ENCODE measurements at regions not wholly inside any gene's neighbourhood (a gene's known extent, or its start where the extent isn't known, plus 50 kb on each side); places are given as distances from the start of the nearest gene placed in this dataset.
A peak's percentile ranks its signal among the peaks of the same experiment; 100 is the strongest.

DNA sequence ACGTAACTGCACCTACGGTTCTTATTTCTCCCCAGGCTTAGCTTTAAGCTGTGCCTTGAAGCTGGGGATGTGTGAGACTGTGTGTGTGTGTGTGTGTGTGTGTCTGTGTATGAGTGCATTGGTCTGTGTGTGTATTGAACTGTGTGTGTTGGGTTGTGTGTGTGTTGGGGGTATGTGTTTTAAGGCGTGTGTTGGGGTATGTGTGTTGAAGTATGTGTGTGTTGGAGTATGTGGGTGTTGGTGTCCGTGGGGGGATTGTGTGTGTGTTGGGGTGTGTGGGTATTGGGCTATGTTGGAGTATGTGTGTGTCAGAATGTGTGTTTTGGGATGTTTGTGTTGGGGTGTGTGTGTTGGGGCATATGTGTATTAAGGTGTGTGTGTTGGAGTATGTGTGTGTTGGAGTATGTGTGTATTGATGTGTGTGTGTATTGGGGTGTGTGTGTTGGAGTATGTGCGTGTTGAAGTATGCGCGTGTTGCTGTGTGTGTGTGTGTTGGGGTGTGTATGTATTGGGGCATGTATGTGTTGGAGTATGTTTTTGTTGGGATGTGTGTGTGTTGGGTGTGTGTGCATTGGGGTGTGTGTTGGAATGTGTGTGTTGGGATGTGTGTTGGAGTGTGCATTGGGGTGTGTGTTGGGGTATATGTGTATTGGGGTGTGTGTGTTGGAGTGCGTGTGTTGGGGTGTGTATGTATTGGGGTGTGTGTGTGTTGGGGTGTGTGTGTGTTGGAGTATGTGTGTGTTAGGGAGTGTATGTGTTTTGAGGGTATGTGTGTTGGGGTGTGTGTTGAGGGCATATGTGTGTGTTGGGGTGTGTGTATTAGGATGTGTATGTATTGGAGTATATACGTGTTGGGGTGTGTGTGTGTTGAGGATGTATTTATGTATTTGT lies 76.4 kb downstream of the LSM3 start:
- H2AFZ ChIP-seq, result no peak overlapping the region
- no peaks in the 10 kb centered on the region for H4K20me1 ChIP-seq (ENCODE audit: insufficient read depth, poor library complexity, severe bottlenecking)
- no peak for TF ChIP-seq EZH2 (IDR thresholded peaks at IDR 0.05; ENCODE audit: borderline replicate concordance)
- TF ChIP-seq, protein P1, sequence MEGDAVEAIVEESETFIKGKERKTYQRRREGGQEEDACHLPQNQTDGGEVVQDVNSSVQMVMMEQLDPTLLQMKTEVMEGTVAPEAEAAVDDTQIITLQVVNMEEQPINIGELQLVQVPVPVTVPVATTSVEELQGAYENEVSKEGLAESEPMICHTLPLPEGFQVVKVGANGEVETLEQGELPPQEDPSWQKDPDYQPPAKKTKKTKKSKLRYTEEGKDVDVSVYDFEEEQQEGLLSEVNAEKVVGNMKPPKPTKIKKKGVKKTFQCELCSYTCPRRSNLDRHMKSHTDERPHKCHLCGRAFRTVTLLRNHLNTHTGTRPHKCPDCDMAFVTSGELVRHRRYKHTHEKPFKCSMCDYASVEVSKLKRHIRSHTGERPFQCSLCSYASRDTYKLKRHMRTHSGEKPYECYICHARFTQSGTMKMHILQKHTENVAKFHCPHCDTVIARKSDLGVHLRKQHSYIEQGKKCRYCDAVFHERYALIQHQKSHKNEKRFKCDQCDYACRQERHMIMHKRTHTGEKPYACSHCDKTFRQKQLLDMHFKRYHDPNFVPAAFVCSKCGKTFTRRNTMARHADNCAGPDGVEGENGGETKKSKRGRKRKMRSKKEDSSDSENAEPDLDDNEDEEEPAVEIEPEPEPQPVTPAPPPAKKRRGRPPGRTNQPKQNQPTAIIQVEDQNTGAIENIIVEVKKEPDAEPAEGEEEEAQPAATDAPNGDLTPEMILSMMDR (IDR thresholded peaks at IDR 0.05; ENCODE audit: poor library complexity), result no peak
- no peak for TF ChIP-seq EZH2phosphoT487 (IDR thresholded peaks at IDR 0.05; ENCODE audit: low read depth, severe bottlenecking, unreplicated experiment)

GRCh38 chr3:14256046-14256445 lies 77.4 kb downstream of the LSM3 start:
- WGBS (ENCODE audit: low lambda C conversion rate, missing lambda C conversion rate), result 82% methylated on average over 2 of the region's 2 CpGs
- Histone ChIP-seq H3K4me1 (ENCODE audit: insufficient read depth) (peaks cover 7% of the 10 kb centered on the region), H3K4me3 (no peak overlapping the region), H3K9me2 (replicated peaks; ENCODE audit: insufficient read depth) (no peaks in the 10 kb centered on the region), H3K9me3 (ENCODE audit: low read depth) (no peaks in the 10 kb centered on the region), H4K20me1 (ENCODE audit: insufficient read depth, poor library complexity, severe bottlenecking) (no peaks in the 10 kb centered on the region), H3K27me3 (no peaks in the 10 kb centered on the region), H3K27ac (no peak overlapping the region), H3K4me2 (no peak overlapping the region), H2AFZ (no peak overlapping the region), H3K36me3 (replicated peaks; ENCODE audit: insufficient read depth, low read depth) (no peaks in the 10 kb centered on the region), H3K79me2 (no peaks in the 10 kb centered on the region)
- DNase-seq (ENCODE audit: low spot score), result no peak
- TF ChIP-seq EZH2 (IDR thresholded peaks at IDR 0.05; ENCODE audit: borderline replicate concordance), result no peak
- TF ChIP-seq, protein P1 (IDR thresholded peaks at IDR 0.05; ENCODE audit: poor library complexity), result no peak
- TF ChIP-seq EZH2phosphoT487 (IDR thresholded peaks at IDR 0.05; ENCODE audit: low read depth, severe bottlenecking, unreplicated experiment), result no peak

More for the DNA sequence above, 76.4 kb downstream of the LSM3 start:
- DNase-seq (ENCODE audit: low spot score), result no peak
- Histone ChIP-seq H3K27me3 (no peaks in the 10 kb centered on the region), H3K9me2 (replicated peaks; ENCODE audit: insufficient read depth) (no peaks in the 10 kb centered on the region), H3K4me3 (no peak overlapping the region), H3K27ac (no peak overlapping the region), H3K79me2 (no peaks in the 10 kb centered on the region), H3K4me2 (no peak overlapping the region), H3K4me1 (ENCODE audit: insufficient read depth) (peaks cover 10% of the 10 kb centered on the region), H3K36me3 (replicated peaks; ENCODE audit: insufficient read depth, low read depth) (no peaks in the 10 kb centered on the region), H3K9me3 (ENCODE audit: low read depth) (no peaks in the 10 kb centered on the region)
- 92% methylated on average over 8 of the region's 9 CpGs for WGBS (ENCODE audit: low lambda C conversion rate, missing lambda C conversion rate)

DNA sequence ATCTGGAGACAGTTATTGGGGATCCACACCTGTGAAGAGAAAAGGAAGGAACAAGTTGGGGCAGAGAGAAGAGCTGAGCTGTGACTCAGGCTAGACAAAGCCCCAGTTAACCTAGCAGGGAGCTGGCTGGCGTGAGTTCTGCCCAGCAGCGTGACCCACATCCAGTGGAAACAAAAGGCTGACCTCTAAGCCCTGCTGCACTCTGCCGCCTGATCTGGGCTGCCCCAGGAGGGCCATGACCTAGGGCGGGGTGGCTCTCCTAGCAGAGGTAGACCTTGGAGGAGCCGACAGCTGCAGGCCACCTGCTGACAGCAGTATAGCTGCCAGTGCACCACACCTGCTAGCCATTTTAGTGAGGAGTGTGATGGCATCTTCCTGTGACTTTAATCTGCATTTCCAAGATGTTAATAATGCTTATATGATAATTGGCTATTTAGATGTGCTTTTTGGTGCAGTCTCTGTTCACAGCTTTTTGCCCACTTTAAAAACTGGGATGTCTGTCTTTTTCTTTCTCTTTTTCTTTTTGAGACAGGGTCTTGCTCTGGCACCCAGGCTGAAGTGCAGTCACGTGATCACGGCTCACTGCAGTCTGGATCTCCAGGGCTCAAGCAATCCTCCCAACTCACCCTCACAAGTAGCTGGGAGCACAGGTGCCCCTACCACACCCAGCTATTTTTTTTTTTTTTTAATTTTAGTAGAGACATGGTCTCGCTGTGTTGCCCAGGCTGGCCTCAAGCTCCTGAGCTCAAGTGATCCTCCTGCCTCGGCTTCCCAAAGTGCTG lies 78.1 kb downstream of the LSM3 start:
- no peaks in the 10 kb centered on the region for H3K9me2 ChIP-seq (replicated peaks; ENCODE audit: insufficient read depth)
- 63% methylated on average over 9 of the region's 9 CpGs for WGBS (ENCODE audit: low lambda C conversion rate, missing lambda C conversion rate)
- no peaks in the 10 kb centered on the region for H3K36me3 ChIP-seq (replicated peaks; ENCODE audit: insufficient read depth, low read depth)
- H3K27ac ChIP-seq, result no peak overlapping the region
- no peaks in the 10 kb centered on the region for H3K9me3 ChIP-seq (ENCODE audit: low read depth)
- no peaks in the 10 kb centered on the region for H4K20me1 ChIP-seq (ENCODE audit: insufficient read depth, poor library complexity, severe bottlenecking)
- H3K4me1 ChIP-seq (ENCODE audit: insufficient read depth), result peaks cover 11% of the 10 kb centered on the region
- no peaks in the 10 kb centered on the region for H3K27me3 ChIP-seq
- no peak overlapping the region for H3K4me2 ChIP-seq
- DNase-seq (ENCODE audit: low spot score), result peak; percentile 44
- H3K4me3 ChIP-seq, result no peak overlapping the region
- H2AFZ ChIP-seq, result no peak overlapping the region
- TF ChIP-seq EZH2 (IDR thresholded peaks at IDR 0.05; ENCODE audit: borderline replicate concordance) (no peak), EZH2phosphoT487 (IDR thresholded peaks at IDR 0.05; ENCODE audit: low read depth, severe bottlenecking, unreplicated experiment) (no peak)
- TF ChIP-seq, protein P1 (IDR thresholded peaks at IDR 0.05; ENCODE audit: poor library complexity), result no peak
- no peaks in the 10 kb centered on the region for H3K79me2 ChIP-seq
